Stimulated activated CD4-positive, alpha-beta T cell treated with anti-CD3 and anti-CD28 coated beads, Interleukin-15, amount 100 ng/mL, for 48 hours (primary cell): ENCODE measurements at regions not wholly inside any gene's neighbourhood (a gene's known extent, or its start where the extent isn't known, plus 50 kb on each side); places are given as distances from the start of the nearest gene placed in this dataset.
A peak's percentile ranks its signal among the peaks of the same experiment; 100 is the strongest.
"Not testable (repeated sequence)": the region's sequence is repeated elsewhere in the genome, so short reads cannot be mapped to it uniquely, and the experiment has no call there.

Experiments
- DNase-seq, 2 donors: peaks; one replicate each; pipeline ENCODE4 v3.0.0-alpha.2; 2020; ENCODE audit warnings: low read depth in 2 of 2

- DNase-seq = no peak
Measured at GRCh38 chr4:181077341-181077740, 1165.9 kb upstream of the TENM3 start.

- no peak for DNase-seq
Measured at GRCh38 chr4:181078196-181078595, 1165.0 kb upstream of the TENM3 start.

GRCh38 chr4:181083757-181084361, 1159.3 kb upstream of the TENM3 start:
- DNase-seq = no peak

GRCh38 chr4:181085557-181085956, 1157.6 kb upstream of the TENM3 start:
- DNase-seq = no peak

GRCh38 chr4:181105487-181105886, 1137.7 kb upstream of the TENM3 start:
- no peak for DNase-seq

GRCh38 chr4:181106398-181106797, 1136.8 kb upstream of the TENM3 start:
- no peak for DNase-seq

- no peak for DNase-seq
Measured at GRCh38 chr4:181108237-181108636, 1135.0 kb upstream of the TENM3 start.

- DNase-seq = no peak
Measured at GRCh38 chr4:181119186-181119585, 1124.0 kb upstream of the TENM3 start.

- DNase-seq = no peak
Measured at GRCh38 chr4:181121733-181122132, 1121.5 kb upstream of the TENM3 start.

- DNase-seq = no peak
Measured at GRCh38 chr4:181127171-181127570, 1116.0 kb upstream of the TENM3 start.

GRCh38 chr4:181130317-181130716, 1112.9 kb upstream of the TENM3 start:
- not testable (repeated sequence) for DNase-seq

- DNase-seq = no peak
Measured at GRCh38 chr4:181137351-181137750, 1105.9 kb upstream of the TENM3 start.

GRCh38 chr4:181138116-181138515, 1105.1 kb upstream of the TENM3 start:
- no peak for DNase-seq

- DNase-seq = no peak
Measured at GRCh38 chr4:181140037-181140603, 1103.1 kb upstream of the TENM3 start.

GRCh38 chr4:181143250-181143854, 1099.8 kb upstream of the TENM3 start:
- DNase-seq = peak; percentile 32 to 40

- DNase-seq = no peak
Measured at GRCh38 chr4:181146051-181146450, 1097.2 kb upstream of the TENM3 start.

GRCh38 chr4:181147416-181147951, 1095.7 kb upstream of the TENM3 start:
- DNase-seq = no peak

- DNase-seq = no peak
Measured at GRCh38 chr4:181148470-181148869, 1094.7 kb upstream of the TENM3 start.

- no peak for DNase-seq
Measured at GRCh38 chr4:181150191-181150590, 1093.0 kb upstream of the TENM3 start.

- no peak for DNase-seq
Measured at GRCh38 chr4:181151856-181152255, 1091.3 kb upstream of the TENM3 start.

- no peak for DNase-seq
Measured at GRCh38 chr4:181157647-181158046, 1085.6 kb upstream of the TENM3 start.

GRCh38 chr4:181158971-181159370, 1084.2 kb upstream of the TENM3 start:
- DNase-seq = no peak

GRCh38 chr4:181161669-181162068, 1081.5 kb upstream of the TENM3 start:
- DNase-seq = no peak
